CD4-positive, alpha-beta memory T cell (primary cell): ENCODE measurements at regions not wholly inside any gene's neighbourhood (a gene's known extent, or its start where the extent isn't known, plus 50 kb on each side); places are given as distances from the start of the nearest gene placed in this dataset.

Experiments used
- CTCF ChIA-PET: fragments of 350-600 bp; sonication (Branson Sonifier 250); formaldehyde crosslinking; loops from one replicate; lab custom pipeline; 2021; ENCODE audit warnings: inconsistent platforms; ENCODE audit not compliant: partially characterized antibody; lab: Charles Lee
- POLR2A ChIA-PET: fragments of 350-600 bp; sonication (Branson Sonifier 250); formaldehyde crosslinking; loops from one replicate; lab custom pipeline; 2021; ENCODE audit not compliant: partially characterized antibody; lab: Charles Lee
- DNase-seq, 5 donors: peaks; one replicate each; pipeline versions ENCODE4 v3.0.0 to v3.0.0-alpha.2; 2020 to 2022; ENCODE audit warnings: mixed read lengths in 1 of 5
- H3K27ac ChIP-seq: one replicate; pipeline ENCODE4 v1.7.0; 2013; ENCODE audit warnings: low read depth, low read length
- H3K27me3 ChIP-seq: 2 replicates; pipeline ENCODE4 v1.7.0; 2013; ENCODE audit warnings: mild to moderate bottlenecking, low read length, moderate library complexity; ENCODE audit not compliant: insufficient read depth
- H3K36me3 ChIP-seq: 2 replicates; pipeline ENCODE4 v1.7.0; 2013; ENCODE audit warnings: mild to moderate bottlenecking, low read length, moderate library complexity; ENCODE audit not compliant: insufficient read depth
- H3K4me1 ChIP-seq: 2 replicates; pipeline ENCODE4 v1.7.0; 2013; ENCODE audit warnings: mild to moderate bottlenecking, low read length, moderate library complexity; ENCODE audit not compliant: insufficient read depth
- H3K4me3 ChIP-seq, 2 donors: one replicate each; pipeline ENCODE4 v1.7.0; 2013; ENCODE audit warnings: low read length in 2 of 2, mild to moderate bottlenecking in 1 of 2
- H3K9me3 ChIP-seq, 2 donors: one replicate each; pipeline ENCODE4 v1.7.0; 2013; ENCODE audit warnings: low read length in 2 of 2, control low read depth in 1 of 2; ENCODE audit not compliant: control insufficient read depth in 1 of 2
- H3K27ac Mint-ChIP-seq, 7 donors: one replicate each; pipeline ENCODE4 v1.8.0; 2020 to 2021; ENCODE audit warnings: mixed read lengths in 7 of 7, mild to moderate bottlenecking in 6 of 7, inconsistent platforms in 3 of 7, moderate library complexity in 3 of 7
- H3K27me3 Mint-ChIP-seq, 2 donors: one replicate each; pipeline ENCODE4 v1.8.0; 2020 to 2021; ENCODE audit warnings: mixed read lengths in 2 of 2
- H3K36me3 Mint-ChIP-seq, 2 donors: one replicate each; pipeline ENCODE4 v1.8.0; 2020 to 2021; ENCODE audit warnings: mixed read lengths in 2 of 2, inconsistent platforms in 1 of 2, mild to moderate bottlenecking in 1 of 2
- H3K4me1 Mint-ChIP-seq, 4 donors: one replicate each; pipeline ENCODE4 v1.8.0; 2020 to 2021; ENCODE audit warnings: mixed read lengths in 4 of 4, mild to moderate bottlenecking in 1 of 4
- H3K4me3 Mint-ChIP-seq, 8 donors: one replicate each; pipeline ENCODE4 v1.8.0; 2020 to 2021; ENCODE audit warnings: mixed read lengths in 8 of 8, mild to moderate bottlenecking in 7 of 8, moderate library complexity in 6 of 8, inconsistent platforms in 3 of 8
- H3K9me3 Mint-ChIP-seq, 8 donors: one replicate each; pipeline ENCODE4 v1.8.0; 2020 to 2021; ENCODE audit warnings: mixed read lengths in 8 of 8, mild to moderate bottlenecking in 5 of 8, inconsistent platforms in 3 of 8, moderate library complexity in 1 of 8
- intact Hi-C: fragments of 100-400 bp; cut with micrococcal nuclease; formaldehyde crosslinking; loops from one replicate; pipeline ENCODE4 v1.15.1; 2023

GRCh38 chr9:22535780-22536179, 89.2 kb downstream of the DMRTA1 start:
- CTCF ChIA-PET = no interaction called here

GRCh38 chr9:22537721-22538120, 91.1 kb downstream of the DMRTA1 start:
- peaks cover 0 to 8% (median 3%) of the 10 kb centered on the region in 8 donors for H3K9me3 Mint-ChIP-seq
- no peaks in the 10 kb centered on the region for H3K27me3 ChIP-seq
- H3K4me3 ChIP-seq = no peak overlapping the region
- no peaks in the 10 kb centered on the region for H3K36me3 ChIP-seq
- H3K4me1 Mint-ChIP-seq = no peaks in the 10 kb centered on the region
- ChIA-PET CTCF (no interaction called here), POLR2A (no interaction called here)
- no peaks in the 10 kb centered on the region for H3K36me3 Mint-ChIP-seq
- intact Hi-C loops = no loop called here
- DNase-seq = no peak
- no peaks in the 10 kb centered on the region for H3K4me1 ChIP-seq
- H3K27ac Mint-ChIP-seq = no peak overlapping the region
- H3K4me3 Mint-ChIP-seq = no peak overlapping the region
- no peaks in the 10 kb centered on the region for H3K9me3 ChIP-seq
- H3K27me3 Mint-ChIP-seq = no peaks in the 10 kb centered on the region
- H3K27ac ChIP-seq = no peak overlapping the region

More at GRCh38 chr9:22535780-22536179, 89.2 kb downstream of the DMRTA1 start:
- intact Hi-C loops = no loop called here
- POLR2A ChIA-PET = no interaction called here
- H3K36me3 Mint-ChIP-seq = no peaks in the 10 kb centered on the region
- H3K4me1 Mint-ChIP-seq = no peaks in the 10 kb centered on the region
- H3K9me3 Mint-ChIP-seq = peaks cover 0 to 8% (median 2%) of the 10 kb centered on the region in 8 donors
- no peak overlapping the region for H3K27ac Mint-ChIP-seq
- H3K36me3 ChIP-seq = no peaks in the 10 kb centered on the region
- H3K4me1 ChIP-seq = no peaks in the 10 kb centered on the region
- DNase-seq = no peak
- no peak overlapping the region for H3K4me3 Mint-ChIP-seq
- no peaks in the 10 kb centered on the region for H3K9me3 ChIP-seq
- H3K27ac ChIP-seq = no peak overlapping the region
- H3K27me3 Mint-ChIP-seq = no peaks in the 10 kb centered on the region
- H3K4me3 ChIP-seq = no peak overlapping the region
- H3K27me3 ChIP-seq = no peaks in the 10 kb centered on the region

- no peak overlapping the region for H3K27ac Mint-ChIP-seq
- H3K36me3 Mint-ChIP-seq = no peaks in the 10 kb centered on the region
- Histone ChIP-seq H3K4me1 (no peaks in the 10 kb centered on the region), H3K36me3 (no peaks in the 10 kb centered on the region), H3K27me3 (no peaks in the 10 kb centered on the region), H3K4me3 (no peak overlapping the region), H3K9me3 (no peaks in the 10 kb centered on the region), H3K27ac (no peak overlapping the region)
- POLR2A ChIA-PET = no interaction called here
- H3K9me3 Mint-ChIP-seq = no peaks in the 10 kb centered on the region
- intact Hi-C loops = no loop called here
- CTCF ChIA-PET = no interaction called here
- no peaks in the 10 kb centered on the region for H3K27me3 Mint-ChIP-seq
- DNase-seq = no peak
- H3K4me1 Mint-ChIP-seq = no peaks in the 10 kb centered on the region
- no peak overlapping the region for H3K4me3 Mint-ChIP-seq
Measured at GRCh38 chr9:22548625-22549024, 102.0 kb downstream of the DMRTA1 start.

GRCh38 chr9:22574740-22575139, 128.1 kb downstream of the DMRTA1 start:
- H3K36me3 Mint-ChIP-seq = no peaks in the 10 kb centered on the region
- H3K27ac ChIP-seq = no peak overlapping the region

GRCh38 chr9:22580788-22581187, 134.2 kb downstream of the DMRTA1 start:
- Mint-ChIP-seq H3K27me3 (no peaks in the 10 kb centered on the region), H3K9me3 (peaks cover 2 to 23% (median 9%) of the 10 kb centered on the region in 8 donors), H3K36me3 (no peaks in the 10 kb centered on the region), H3K4me3 (no peak overlapping the region), H3K27ac (no peak overlapping the region), H3K4me1 (no peaks in the 10 kb centered on the region)
- Histone ChIP-seq H3K4me3 (no peak overlapping the region), H3K4me1 (no peaks in the 10 kb centered on the region), H3K27me3 (no peaks in the 10 kb centered on the region), H3K27ac (no peak overlapping the region), H3K9me3 (no peaks in the 10 kb centered on the region), H3K36me3 (no peaks in the 10 kb centered on the region)
- ChIA-PET CTCF (no interaction called here), POLR2A (no interaction called here)
- intact Hi-C loops = no loop called here
- DNase-seq = no peak

More at GRCh38 chr9:22574740-22575139, 128.1 kb downstream of the DMRTA1 start:
- Histone ChIP-seq H3K9me3 (no peaks in the 10 kb centered on the region), H3K36me3 (no peaks in the 10 kb centered on the region), H3K4me1 (no peaks in the 10 kb centered on the region), H3K27me3 (no peaks in the 10 kb centered on the region), H3K4me3 (no peak overlapping the region)
- Mint-ChIP-seq H3K4me1 (no peaks in the 10 kb centered on the region), H3K27ac (no peak overlapping the region), H3K4me3 (no peak overlapping the region), H3K27me3 (no peaks in the 10 kb centered on the region), H3K9me3 (peaks cover 3 to 39% (median 20%) of the 10 kb centered on the region in 8 donors)
- no peak for DNase-seq
- intact Hi-C loops = no loop called here
- ChIA-PET POLR2A (no interaction called here), CTCF (no interaction called here)

- no peaks in the 10 kb centered on the region for H3K36me3 Mint-ChIP-seq
- H3K9me3 Mint-ChIP-seq = peaks cover 2 to 23% (median 6%) of the 10 kb centered on the region in 8 donors
- H3K27ac ChIP-seq = no peak overlapping the region
- no peak overlapping the region for H3K27ac Mint-ChIP-seq
- H3K9me3 ChIP-seq = no peaks in the 10 kb centered on the region
- intact Hi-C loops = no loop called here
- CTCF ChIA-PET = no interaction called here
- H3K4me3 Mint-ChIP-seq = no peak overlapping the region
- no peak overlapping the region for H3K4me3 ChIP-seq
- no peaks in the 10 kb centered on the region for H3K27me3 ChIP-seq
- no peaks in the 10 kb centered on the region for H3K4me1 Mint-ChIP-seq
- H3K4me1 ChIP-seq = no peaks in the 10 kb centered on the region
- H3K36me3 ChIP-seq = no peaks in the 10 kb centered on the region
- POLR2A ChIA-PET = no interaction called here
- no peaks in the 10 kb centered on the region for H3K27me3 Mint-ChIP-seq
- DNase-seq = no peak
Measured at GRCh38 chr9:22582221-22582620, 135.6 kb downstream of the DMRTA1 start.

- no peak overlapping the region for H3K4me3 Mint-ChIP-seq
- no peaks in the 10 kb centered on the region for H3K4me1 Mint-ChIP-seq
- ChIA-PET POLR2A (no interaction called here), CTCF (no interaction called here)
- no peaks in the 10 kb centered on the region for H3K36me3 Mint-ChIP-seq
- Histone ChIP-seq H3K4me3 (no peak overlapping the region), H3K36me3 (no peaks in the 10 kb centered on the region), H3K27ac (no peak overlapping the region), H3K9me3 (no peaks in the 10 kb centered on the region), H3K27me3 (no peaks in the 10 kb centered on the region), H3K4me1 (no peaks in the 10 kb centered on the region)
- no peak for DNase-seq
- H3K27me3 Mint-ChIP-seq = no peaks in the 10 kb centered on the region
- peaks cover 0 to 2% (median 0%) of the 10 kb centered on the region in 8 donors for H3K9me3 Mint-ChIP-seq
- H3K27ac Mint-ChIP-seq = no peak overlapping the region
- intact Hi-C loops = no loop called here
Measured at GRCh38 chr9:22588918-22589317, 142.3 kb downstream of the DMRTA1 start.
